IMR-90 (cell line): ENCODE measurements at regions not wholly inside any gene's neighbourhood (a gene's known extent, or its start where the extent isn't known, plus 50 kb on each side); places are given as distances from the start of the nearest gene placed in this dataset.

Source experiments
- BHLHE40 ChIP-seq: fragments of 150-350 bp; IDR thresholded peaks from 2 replicates; pipeline ENCODE4 v1.6.1; 2016; ENCODE audit warnings: mild to moderate bottlenecking, low read depth, low read length
- CEBPB ChIP-seq: IDR thresholded peaks from 2 replicates; pipeline ENCODE4 v1.6.1; 2012; ENCODE audit warnings: low read depth, low read length, improper control_type of control experiment
- FOS ChIP-seq: fragments of 150-350 bp; IDR thresholded peaks from 2 replicates; pipeline ENCODE4 v1.6.1; 2016; ENCODE audit warnings: low read depth, low read length
- MAFK ChIP-seq: IDR thresholded peaks from 2 replicates; pipeline ENCODE4 v1.6.1; 2012; ENCODE audit warnings: low read depth, low read length, improper control_type of control experiment
- MAZ ChIP-seq: IDR thresholded peaks from 2 replicates; pipeline ENCODE4 v1.6.1; 2012; ENCODE audit warnings: low read depth, mild to moderate bottlenecking, low read length, improper control_type of control experiment, moderate library complexity, borderline replicate concordance
- MXI1 ChIP-seq: IDR thresholded peaks from 2 replicates; pipeline ENCODE4 v1.6.1; 2012; ENCODE audit warnings: low read depth, mild to moderate bottlenecking, low read length, moderate library complexity, borderline replicate concordance
- POLR2A ChIP-seq: IDR thresholded peaks from 2 replicates; pipeline ENCODE4 v1.6.1; 2012; ENCODE audit warnings: mild to moderate bottlenecking, low read depth, low read length
- RAD21 ChIP-seq: IDR thresholded peaks from 2 replicates; pipeline ENCODE4 v1.6.1; 2012; ENCODE audit warnings: low read length, improper control_type of control experiment
- RFX5 ChIP-seq: IDR thresholded peaks from 2 replicates; pipeline ENCODE4 v1.8.0; 2012; ENCODE audit warnings: low read depth, mild to moderate bottlenecking, low read length, moderate library complexity
- SMC3 ChIP-seq: fragments of 150-350 bp; IDR thresholded peaks from 2 replicates; pipeline ENCODE4 v1.6.1; 2016; ENCODE audit warnings: low read depth, mild to moderate bottlenecking, antibody characterized with exemption, low read length, moderate library complexity
- TF ChIP-seq, protein P1 (sequence below): conservative IDR thresholded peaks from 2 replicates; pipeline ENCODE4 v1.5.1; 2012; ENCODE audit warnings: mild to moderate bottlenecking, low read depth, low read length, improper control_type of control experiment
- TF ChIP-seq, protein P2 (sequence below): fragments of 150-350 bp; IDR thresholded peaks from 2 replicates; pipeline ENCODE4 v1.6.1; 2016; ENCODE audit warnings: low read depth, mild to moderate bottlenecking, low read length, moderate library complexity, borderline replicate concordance
- TF ChIP-seq, protein P3 (sequence below): fragments of 150-350 bp; IDR thresholded peaks from 2 replicates; pipeline ENCODE4 v1.6.1; 2017; ENCODE audit warnings: mild to moderate bottlenecking, antibody characterized with exemption, low read length, low read depth

DNA sequence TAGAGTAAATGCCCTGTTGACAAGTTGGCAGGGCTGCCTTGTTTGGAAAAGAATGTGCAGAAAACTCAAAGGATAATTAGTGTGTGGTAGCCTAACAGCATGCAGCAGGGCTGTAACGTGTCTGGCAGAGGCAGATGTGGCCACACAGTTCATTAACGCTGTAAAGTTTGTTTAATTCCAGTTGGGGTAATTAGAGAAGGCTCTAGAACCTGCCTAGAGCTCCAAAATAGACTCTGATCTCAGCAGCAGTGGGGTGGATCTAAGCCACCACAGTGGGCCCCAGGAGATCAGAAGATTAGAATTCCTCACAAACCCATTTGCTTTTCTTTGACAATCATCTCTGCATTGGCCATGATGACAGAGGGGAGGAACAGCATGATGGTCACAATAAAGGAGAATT lies 65.1 kb upstream of the LEKR1 start:
- TF ChIP-seq, protein P1, sequence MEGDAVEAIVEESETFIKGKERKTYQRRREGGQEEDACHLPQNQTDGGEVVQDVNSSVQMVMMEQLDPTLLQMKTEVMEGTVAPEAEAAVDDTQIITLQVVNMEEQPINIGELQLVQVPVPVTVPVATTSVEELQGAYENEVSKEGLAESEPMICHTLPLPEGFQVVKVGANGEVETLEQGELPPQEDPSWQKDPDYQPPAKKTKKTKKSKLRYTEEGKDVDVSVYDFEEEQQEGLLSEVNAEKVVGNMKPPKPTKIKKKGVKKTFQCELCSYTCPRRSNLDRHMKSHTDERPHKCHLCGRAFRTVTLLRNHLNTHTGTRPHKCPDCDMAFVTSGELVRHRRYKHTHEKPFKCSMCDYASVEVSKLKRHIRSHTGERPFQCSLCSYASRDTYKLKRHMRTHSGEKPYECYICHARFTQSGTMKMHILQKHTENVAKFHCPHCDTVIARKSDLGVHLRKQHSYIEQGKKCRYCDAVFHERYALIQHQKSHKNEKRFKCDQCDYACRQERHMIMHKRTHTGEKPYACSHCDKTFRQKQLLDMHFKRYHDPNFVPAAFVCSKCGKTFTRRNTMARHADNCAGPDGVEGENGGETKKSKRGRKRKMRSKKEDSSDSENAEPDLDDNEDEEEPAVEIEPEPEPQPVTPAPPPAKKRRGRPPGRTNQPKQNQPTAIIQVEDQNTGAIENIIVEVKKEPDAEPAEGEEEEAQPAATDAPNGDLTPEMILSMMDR = no peak
- TF ChIP-seq POLR2A (no peak), BHLHE40 (no peak), RAD21 (no peak), MAFK (no peak), RFX5 (no peak), CEBPB (no peak), MAZ (no peak), SMC3 (no peak), MXI1 (no peak), FOS (no peak)
- TF ChIP-seq, protein P2, sequence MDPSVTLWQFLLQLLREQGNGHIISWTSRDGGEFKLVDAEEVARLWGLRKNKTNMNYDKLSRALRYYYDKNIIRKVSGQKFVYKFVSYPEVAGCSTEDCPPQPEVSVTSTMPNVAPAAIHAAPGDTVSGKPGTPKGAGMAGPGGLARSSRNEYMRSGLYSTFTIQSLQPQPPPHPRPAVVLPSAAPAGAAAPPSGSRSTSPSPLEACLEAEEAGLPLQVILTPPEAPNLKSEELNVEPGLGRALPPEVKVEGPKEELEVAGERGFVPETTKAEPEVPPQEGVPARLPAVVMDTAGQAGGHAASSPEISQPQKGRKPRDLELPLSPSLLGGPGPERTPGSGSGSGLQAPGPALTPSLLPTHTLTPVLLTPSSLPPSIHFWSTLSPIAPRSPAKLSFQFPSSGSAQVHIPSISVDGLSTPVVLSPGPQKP = no peak
- TF ChIP-seq, protein P3, sequence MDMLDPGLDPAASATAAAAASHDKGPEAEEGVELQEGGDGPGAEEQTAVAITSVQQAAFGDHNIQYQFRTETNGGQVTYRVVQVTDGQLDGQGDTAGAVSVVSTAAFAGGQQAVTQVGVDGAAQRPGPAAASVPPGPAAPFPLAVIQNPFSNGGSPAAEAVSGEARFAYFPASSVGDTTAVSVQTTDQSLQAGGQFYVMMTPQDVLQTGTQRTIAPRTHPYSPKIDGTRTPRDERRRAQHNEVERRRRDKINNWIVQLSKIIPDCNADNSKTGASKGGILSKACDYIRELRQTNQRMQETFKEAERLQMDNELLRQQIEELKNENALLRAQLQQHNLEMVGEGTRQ = no peak
